ENCODE measurements at regions not wholly inside any gene's neighbourhood (a gene's known extent, or its start where the extent isn't known, plus 50 kb on each side); places are given as distances from the start of the nearest gene placed in this dataset.
"Not testable (repeated sequence)": the region's sequence is repeated elsewhere in the genome, so short reads cannot be mapped to it uniquely, and the experiment has no call there.

DNA sequence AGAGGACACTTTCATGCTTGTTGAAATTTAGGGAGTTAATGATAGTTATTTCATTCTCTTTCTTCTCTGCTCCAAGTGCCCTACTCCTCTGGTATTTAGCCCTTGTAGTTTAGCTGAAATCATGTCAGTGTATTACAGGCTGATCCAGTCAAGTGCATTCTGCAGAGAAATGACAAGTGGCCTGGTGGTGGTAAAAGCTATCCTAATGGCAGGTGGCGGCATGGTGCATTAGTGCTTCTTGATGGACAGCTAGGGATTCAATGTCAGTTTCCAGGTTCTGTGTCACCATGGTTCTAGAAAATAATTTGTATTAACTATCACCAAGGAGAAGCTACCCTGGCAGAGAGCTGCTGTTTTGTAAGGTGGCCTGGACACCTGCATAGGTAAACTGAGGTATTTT, 90.0 kb upstream of the BNIP2 start:
- DNase-seq = peak; percentile 65

DNA sequence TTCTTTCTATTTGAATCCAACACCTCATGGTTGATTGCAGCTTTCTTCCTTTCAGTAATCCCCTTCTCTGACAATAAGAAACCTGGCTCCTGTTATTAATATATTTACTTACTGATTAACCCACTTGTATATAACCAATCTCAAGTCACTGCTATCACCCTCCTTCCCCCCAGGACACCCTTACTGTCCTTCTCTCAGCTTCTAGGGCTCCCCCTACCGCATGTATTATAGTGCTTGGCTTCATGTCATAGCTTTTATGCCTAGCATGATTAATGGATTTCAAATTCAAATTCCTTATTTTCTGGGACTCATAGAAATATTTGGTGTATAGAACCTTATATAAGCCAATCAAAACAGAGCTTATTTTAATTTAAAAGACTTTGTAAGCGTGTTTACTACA, 75.7 kb upstream of the BNIP2 start:
- DNase-seq = no peak

DNA sequence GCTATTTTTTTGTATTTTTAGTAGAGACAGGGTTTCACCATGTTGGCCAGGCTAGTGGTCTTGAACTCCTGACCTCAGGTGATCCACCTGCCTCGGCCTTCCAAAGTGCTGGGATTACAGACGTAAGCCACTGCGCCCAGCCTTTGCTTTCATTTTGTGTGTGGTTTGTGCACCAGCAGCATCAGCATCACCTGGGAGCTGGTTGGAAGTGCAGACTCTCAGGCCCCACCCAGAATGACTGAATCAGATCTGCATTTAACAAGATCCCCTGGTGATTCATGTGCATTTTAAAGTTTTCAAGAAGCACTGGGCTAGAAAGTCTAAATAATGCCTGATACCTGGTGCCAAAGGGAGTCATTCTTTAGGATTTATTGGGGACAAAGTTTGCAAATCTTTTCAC, 73.4 kb upstream of the BNIP2 start:
- no peak for DNase-seq

DNA sequence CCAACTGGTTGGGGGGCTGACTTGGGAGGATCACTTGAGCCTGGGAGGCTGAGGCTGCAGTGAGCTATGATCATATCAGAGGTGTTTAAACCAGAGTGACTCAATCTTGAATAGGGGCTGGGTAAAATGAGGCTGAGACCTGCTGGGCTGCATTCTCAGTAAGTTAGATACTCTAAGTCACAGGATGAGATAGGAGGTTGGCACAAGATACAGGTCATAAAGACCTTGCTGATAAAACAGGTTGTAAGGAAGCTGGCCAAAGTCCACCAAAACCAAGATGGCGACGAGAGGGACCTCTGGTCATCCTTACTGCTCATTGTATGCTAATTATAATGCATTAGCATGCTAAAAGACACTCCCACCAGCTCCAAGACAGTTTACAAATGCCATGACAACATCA, 71.1 kb upstream of the BNIP2 start:
- DNase-seq = not testable (repeated sequence)

DNA sequence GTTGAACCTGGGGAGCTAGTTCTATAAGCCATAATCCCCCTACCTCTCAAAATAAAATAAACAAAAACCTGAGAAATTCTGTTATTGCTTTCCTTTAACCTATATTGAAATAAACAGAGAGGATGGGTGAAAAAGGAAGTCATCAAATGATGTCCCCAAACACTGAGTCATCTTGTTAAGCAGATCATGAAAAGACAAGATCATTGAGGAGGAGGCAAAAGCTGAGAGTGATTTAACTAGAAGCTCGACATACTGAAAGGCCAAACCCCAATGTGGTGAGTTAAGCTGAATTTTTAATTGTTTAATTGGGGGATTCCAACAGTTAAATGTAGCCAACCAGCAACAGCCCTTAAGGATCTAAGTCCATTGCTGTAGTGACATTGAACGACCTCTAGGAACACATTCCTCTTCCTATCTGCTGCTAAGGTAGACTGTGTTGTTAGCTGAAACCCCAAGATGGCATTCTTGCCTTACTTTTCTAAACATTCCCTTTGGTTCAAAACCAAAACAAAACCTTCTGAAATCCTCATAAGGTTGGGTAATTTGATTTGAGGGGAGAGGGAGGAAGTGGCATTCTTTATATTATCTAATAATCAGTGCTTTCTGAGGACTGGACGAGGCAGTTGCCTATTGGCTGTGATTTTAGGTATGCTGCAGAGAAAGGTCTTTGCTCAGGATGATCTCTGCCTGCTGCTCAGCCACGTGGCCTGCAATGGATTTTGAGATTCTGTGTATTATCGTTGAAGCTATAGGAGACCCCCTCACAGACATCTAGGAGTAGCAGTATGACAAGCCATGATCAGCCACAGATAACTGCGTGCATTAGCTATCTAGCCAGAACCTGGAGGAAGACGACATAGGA, 62.7 kb upstream of the BNIP2 start:
- no peak for DNase-seq

DNA sequence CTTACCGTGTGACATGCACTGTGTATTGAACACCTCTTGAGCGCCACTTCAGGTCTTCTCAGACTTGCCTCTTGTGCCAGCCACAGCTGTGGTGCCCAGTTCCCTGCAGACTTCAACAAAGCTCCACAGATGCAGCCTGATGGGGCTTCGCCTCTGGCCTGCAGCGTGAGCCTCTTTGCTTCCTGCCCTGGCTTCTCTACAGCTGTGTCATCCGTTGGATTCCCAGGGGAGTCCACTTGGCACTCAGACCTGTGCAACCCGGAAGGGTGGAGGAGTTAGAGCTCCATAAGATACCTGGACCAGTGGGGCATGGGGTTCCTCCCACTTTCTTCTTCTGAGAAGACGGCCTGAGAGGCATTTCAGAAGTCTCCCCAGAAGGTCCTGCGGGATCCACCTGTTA, 57.7 kb upstream of the BNIP2 start:
- no peak for DNase-seq

DNA sequence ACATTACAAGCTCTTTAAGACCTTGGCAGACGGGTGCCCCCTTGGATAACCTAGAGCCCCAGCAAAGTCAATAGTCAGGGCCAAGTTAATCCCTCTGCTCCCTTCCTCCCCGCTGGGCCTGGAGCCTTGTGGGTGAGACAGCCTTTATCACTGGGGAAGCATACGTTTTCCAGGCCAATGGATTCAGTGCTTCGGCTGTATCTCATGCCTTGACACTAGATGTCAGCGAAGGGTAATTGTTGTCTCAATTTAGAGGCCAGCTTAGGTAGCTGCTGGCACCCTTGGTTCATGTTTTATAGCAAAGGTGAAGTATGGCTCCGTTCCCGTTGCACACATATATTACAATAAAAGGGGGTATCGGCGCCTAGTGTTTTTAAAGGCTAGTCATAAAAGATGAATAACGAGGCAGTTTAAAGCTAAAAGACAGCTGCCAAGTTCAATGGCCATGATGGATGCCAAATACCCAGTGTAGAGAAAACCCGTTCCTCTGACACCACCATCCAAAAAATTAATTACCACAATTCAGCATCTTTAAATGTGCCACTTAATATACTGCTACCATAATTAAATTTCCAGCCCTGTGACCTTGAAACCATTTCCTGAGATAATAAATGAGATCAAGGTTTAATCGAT, 52.3 kb upstream of the BNIP2 start:
- peak; percentile 12 for DNase-seq

DNA sequence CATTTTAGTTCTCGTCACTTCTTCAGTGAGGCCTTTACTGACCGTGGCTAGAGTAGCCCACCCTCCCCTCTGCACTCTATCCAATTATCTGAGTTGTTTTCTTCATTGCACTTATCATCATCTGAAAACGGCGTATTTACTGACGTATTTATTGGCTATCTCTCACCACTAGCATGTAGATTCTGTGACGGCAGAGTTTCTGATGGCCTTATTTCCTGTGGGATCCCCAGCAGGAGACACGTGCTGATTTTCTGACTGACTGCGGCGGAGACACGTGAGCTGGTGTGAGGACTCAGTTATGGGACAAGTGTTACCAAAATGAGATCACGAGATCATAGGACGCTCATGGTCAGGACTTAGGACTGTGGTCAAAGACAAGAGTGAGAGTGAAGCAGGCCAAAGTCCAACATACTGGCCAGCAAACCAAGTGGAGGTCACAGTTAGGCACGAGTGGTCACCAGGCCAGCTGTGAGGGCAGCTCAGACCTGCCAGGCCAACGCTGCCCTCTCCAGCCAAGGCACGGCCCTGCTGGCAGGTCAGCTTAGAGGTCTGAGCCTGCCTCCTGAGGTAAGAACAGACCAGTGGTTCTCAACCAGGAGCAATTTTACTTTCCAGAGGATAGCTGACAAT, 50.6 kb upstream of the BNIP2 start:
- no peak for DNase-seq
